ENCODE measurements at regions not wholly inside any gene's neighbourhood (a gene's known extent, or its start where the extent isn't known, plus 50 kb on each side); places are given as distances from the start of the nearest gene placed in this dataset.
"Not testable (repeated sequence)": the region's sequence is repeated elsewhere in the genome, so short reads cannot be mapped to it uniquely, and the experiment has no call there.

DNA sequence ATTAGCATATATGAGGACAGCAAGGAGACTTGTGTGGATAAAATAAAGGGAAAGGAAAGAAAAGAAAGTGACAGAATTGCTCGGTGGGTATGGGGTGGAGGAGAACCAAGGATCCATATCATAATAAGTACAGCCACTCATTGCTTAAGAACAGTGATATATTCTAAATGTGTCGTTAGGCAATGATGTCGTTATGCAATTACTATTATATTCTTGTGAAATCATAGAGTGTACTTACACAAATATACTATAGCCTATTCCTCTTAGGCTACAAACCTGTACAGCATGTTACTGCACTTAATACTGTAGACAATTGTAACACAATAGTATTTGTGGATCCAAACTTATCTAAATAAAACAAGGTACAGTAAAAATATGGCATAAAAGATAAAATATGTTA is 271.1 kb downstream of the CCER1 start:
- no peak for DNase-seq

DNA sequence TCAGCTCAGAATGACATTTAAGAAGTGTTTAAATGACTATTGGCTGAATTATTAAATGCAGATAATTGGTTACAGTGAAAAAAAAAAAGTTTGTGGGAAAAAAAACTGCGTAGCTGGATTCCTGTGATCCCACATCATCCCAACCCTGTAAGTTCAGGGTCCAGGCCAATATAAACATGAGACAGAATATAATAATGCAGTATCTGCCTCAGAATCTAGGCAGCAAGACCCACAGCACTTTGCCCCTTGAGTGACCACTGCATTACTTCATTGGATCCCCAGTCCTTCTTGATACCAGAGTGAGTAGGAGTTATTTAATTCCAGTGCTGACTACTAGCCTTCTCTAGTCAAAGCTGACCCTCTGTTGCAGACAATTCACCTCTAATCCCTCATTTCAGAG is 272.6 kb downstream of the CCER1 start:
- DNase-seq = no peak

DNA sequence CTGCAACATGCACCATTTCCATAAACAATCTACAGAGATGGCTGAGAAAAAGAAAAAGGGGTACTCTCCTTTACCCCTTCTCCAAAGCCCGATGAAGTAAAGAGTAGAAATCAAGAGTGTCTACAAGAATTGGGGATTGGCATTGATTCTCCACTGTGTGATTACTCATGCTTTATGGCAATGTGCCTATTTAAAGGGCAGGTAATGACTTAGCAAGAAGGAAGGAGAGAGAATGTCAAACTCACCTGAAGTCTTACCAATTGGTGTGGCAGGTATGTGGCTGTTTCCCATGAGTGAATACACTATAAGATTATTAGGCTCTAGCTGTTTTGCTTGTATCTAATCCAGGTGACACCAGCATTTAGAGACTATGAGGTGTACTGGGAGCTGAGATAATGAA is 275.3 kb downstream of the CCER1 start:
- DNase-seq = no peak

DNA sequence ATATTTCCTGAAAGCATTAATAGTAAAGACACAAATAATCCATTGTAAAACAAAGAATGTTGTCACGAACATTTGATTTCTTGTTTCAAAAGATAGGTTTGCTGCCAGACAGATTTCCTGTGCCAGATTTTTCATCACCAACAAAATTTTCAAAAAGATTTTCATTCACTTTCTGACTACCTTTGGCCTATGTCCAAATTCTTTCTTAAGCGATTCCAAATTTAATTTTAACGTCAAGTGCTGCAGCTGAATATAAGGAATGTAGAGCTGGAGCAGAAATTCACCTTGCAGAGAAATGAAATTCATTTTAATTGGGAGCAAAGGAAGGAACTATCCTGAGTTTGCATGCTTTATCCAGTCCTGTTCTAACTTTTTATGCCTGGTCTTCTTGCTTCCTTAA is 277.4 kb downstream of the CCER1 start:
- no peak for DNase-seq

DNA sequence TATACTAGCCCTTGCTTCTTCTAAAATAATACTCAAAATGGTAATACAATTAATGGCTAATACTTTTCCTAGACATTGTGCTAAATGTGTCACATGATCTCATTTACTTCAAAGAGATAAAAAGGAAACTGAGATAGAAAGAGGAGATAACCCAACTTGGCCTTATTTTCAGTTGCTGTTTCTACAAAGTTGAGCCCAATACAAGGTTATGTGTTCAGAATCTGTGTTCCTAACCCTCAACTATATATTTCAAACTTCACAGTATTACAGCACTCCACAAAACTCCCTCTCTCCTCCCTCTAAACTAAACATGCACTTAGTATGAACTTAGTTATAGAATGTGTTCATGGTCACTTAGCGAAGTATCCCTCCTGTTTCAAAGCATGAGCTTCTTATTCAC is 277.9 kb downstream of the CCER1 start:
- no peak for DNase-seq

DNA sequence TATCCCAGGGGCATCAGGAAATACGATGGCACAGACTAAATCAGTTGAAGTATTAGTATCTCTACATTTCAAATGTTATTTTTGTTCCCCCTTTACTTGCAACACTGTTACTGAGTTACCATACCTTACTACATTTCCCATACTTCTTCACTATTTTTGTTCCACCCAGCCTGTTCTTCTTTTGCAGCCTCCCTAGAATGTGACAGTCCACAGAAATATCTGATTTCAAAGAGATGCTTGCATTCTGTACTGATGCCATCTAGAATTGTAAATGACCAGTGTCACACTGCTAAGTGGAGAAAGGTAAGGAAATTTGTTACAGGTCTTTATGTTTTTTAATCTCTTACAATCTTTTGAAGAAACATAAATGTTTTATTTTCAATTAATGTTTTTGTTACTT is 279.9 kb downstream of the CCER1 start:
- no peak for DNase-seq

DNA sequence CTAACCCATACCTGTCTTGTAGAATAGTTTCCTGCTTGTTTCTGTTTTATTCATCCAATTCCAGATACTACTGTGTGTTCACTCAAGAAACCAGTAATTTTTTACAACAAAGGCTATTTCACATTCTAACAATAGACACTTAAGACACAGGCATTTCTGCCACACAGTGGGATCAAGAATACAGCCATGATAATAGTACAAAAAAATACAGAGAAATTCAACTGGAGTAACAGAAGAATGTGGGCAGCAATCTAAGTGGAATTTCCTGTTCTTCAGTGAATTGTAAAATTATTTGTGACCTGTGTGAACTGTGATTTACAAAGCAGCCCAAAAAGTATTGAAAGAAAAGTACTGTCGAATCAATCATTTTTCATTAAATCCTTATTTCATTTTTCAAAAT is 282.9 kb downstream of the CCER1 start:
- no peak for DNase-seq

- not testable (repeated sequence) for DNase-seq
These were observed 291.0 kb downstream of the CCER1 start for GRCh38 chr12:90663949-90664348.

DNA sequence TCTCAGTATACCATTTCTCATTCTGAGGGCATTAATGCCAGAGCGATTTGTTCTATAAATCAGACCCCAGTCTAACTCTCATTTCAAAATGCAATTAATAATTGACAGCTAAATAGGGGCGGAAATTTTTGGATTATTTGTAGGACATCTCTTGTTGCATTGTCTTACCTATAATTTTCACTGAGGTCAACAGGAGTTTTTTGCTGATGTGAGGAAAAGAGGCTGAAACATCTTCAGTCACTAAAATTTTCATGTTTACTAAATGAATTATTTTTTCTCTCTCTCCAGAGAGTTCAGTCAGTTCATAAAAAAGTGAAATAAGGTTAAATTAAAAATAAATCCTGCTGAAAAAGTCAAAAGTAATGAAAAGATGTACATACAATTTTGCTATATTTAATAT is 295.9 kb downstream of the CCER1 start:
- DNase-seq = no peak

DNA sequence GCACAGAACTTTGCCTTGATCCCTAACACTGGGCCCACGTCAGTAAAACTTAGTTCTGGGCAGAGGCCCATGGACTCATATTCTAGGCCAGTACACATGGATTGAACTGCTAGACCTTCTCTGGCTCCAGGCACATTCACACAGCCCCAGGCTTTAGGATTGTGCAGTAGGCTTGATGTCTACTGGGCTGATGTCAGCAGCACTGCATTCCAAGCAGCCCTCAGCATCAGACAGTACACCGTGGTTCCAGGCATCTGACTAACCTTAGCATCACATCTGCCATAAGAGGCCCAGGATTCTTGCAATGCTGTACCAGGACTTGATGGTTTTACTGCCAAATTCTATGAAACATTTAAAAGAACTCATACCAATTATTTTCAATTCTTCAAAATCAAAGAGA is 301.9 kb downstream of the CCER1 start:
- no peak for DNase-seq

- no peak for DNase-seq
These were observed 302.7 kb downstream of the CCER1 start for GRCh38 chr12:90652280-90652679.

DNA sequence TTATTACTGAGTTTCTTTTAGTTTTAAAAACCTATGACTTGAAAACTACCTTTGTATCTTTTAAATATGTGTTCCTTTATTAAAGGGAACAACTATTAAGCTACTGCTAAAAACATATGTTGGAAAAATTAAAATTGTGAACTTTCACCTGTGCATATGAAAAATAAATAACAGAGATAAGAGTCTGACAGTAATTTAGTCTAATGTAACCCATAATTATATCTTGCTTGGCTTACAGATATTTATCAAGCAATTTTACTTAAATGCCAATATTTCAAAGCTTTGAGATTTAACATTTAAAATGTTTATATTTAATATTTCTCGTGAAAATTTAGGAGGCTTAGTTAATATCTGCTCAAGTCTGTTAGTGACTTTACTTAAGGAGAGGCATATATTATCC is 309.8 kb downstream of the CCER1 start:
- no peak for DNase-seq

DNA sequence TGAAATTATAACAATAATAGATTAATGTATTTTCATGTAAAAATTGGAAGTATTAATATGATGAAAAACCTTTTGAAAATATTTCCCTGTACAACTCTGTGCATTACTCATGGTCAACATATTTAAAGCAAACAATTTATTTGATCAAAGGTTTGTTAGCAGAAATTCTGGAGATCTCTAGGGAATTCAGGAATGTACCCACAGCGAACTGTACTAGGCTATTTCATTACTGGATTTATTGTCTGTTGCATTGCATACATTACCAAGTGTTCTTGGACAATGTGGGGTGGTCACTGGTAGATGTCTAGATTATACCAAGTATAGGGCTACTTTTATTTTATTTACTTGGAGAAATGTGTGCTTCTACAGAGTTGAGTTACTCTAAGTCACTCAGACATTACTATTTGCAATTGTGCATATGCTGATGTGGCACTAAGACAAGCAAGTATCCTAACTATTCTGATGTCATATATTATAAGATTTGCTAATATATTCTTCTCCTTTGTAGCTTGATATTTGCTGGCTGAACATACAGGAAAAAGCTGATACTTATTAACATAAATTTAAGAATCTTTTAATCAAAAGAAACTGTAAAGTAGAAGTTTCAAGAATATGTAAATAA is 323.3 kb downstream of the CCER1 start:
- DNase-seq = no peak

- no peak for DNase-seq
These were observed 325.0 kb downstream of the CCER1 start for GRCh38 chr12:90630006-90630405.

DNA sequence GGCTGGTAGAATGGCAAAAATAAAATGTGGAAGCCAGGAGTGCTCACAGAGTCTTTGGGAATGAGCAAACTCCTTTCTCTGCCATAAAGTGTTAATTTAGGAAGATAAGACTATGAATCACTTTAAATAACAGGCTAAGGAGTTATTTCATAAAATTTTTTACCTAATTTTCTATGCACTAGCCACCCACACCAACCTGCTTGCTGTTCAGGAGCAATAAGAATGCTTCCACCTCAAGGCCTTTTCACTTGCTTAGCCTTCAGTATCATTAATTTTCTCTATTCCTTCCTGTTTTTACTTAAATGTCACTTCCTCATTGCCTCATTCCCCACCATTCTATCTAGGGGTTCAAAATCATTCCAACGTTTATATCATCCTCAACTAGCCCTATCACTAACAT is 326.8 kb downstream of the CCER1 start:
- DNase-seq = no peak

DNA sequence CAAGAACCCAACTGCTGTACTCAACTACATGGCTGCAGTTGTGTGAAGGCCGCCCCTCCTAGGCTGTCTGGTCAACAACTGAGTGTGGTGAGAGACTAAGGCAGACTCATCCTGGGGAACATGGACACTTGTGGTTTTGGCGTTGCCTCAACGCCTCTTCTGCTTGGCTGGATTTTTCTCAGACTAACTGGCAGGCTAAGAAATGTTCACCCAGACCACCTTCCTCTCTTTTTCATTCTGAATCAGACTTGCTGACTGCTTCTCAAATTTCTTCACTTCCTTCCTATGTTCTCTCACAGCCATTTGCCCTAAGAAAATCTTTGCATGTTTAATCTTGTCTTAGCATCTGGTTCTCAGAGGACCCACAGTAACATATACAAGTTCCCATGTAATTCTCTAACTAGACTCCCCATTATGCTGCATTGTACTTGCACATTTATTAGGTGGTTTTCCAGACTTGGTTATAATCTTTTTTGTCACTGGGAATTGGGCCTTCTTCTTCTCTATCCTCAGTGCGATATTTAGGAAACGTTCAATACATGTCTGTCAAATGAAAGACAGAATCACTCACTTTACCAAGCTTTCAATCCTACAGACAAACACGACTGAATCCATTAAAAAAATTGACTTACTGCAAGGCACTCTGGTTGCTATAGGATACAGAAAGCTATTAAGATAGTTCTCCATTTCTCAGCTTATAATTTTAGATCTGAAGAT is 327.6 kb downstream of the CCER1 start:
- DNase-seq = no peak

DNA sequence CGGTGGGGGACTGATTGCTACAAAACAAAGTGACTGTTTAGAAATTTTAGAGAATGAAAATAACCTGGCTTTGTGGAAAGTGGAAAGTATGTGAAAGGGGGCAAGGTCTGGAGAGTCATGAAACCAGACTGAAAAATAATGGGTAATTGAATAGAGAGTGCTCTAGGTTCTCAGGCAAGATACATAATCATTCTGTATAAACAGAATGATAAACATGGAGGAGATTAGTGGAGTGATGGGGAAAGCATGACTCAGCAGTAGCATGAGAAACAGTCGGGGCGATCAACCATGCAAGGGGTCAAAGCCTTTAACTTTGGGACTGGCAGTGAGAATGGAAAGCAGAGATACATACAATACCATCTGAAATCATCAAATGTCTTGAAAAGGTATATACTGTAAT is 332.5 kb downstream of the CCER1 start:
- DNase-seq = no peak

DNA sequence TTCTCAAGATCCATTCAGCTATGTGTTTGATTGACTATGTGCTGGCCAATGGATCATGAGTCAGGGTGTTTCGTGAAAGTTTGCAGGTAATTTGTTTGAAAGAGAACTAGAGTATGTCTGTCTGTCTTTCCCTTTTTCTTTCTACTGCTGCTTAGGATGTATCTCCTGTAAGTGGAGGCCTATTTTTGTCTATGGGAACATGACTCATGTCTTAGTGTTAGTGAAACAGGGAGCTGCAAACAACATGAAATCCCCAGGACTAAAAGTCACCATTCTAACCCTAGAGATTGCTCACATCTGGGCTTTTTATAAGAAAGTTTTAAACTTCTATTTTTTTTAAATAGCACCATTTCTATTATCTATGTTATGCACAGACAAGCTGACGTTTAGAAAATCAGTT is 333.0 kb downstream of the CCER1 start:
- no peak for DNase-seq

DNA sequence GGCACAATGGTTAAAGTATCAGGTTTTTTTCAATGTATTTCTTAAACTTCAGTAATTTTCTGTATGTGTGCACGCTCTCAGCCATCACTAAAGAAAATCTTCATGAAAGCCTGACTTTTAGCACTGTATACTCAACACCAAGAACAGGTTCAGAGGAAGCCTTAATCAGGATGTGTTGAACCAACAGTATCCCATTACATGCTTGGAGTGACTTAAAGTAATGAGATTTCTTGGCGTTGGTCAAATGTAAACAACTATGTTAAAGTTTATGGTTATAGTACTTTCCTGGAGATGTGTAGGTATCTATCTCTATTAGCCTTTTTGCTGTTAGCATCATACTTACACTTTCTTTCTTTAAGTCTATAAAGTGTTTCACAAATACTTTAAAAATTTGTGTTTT is 335.0 kb downstream of the CCER1 start:
- no peak for DNase-seq

- no peak for DNase-seq
These were observed 336.4 kb downstream of the CCER1 start for GRCh38 chr12:90618586-90618985.

DNA sequence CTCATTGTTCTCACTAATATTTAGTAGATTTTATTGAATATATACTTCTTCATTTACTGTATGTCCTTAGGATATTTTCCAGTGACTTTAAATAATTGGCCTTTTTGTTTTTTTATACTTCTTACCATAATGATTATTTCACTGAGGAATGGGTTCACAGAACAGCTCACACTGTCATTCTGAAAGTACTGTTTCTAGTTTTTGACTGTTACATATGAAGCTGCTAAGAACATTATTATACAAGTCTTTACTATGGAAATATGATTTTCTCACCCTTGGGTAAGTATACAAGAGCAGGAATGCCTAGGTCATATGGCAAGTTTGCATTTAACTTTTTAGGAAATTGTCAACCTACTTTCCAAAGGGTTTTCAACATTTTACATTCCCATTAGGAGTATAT is 343.1 kb downstream of the CCER1 start:
- DNase-seq = no peak

- no peak for DNase-seq
These were observed 343.9 kb downstream of the CCER1 start for GRCh38 chr12:90611048-90611447.

DNA sequence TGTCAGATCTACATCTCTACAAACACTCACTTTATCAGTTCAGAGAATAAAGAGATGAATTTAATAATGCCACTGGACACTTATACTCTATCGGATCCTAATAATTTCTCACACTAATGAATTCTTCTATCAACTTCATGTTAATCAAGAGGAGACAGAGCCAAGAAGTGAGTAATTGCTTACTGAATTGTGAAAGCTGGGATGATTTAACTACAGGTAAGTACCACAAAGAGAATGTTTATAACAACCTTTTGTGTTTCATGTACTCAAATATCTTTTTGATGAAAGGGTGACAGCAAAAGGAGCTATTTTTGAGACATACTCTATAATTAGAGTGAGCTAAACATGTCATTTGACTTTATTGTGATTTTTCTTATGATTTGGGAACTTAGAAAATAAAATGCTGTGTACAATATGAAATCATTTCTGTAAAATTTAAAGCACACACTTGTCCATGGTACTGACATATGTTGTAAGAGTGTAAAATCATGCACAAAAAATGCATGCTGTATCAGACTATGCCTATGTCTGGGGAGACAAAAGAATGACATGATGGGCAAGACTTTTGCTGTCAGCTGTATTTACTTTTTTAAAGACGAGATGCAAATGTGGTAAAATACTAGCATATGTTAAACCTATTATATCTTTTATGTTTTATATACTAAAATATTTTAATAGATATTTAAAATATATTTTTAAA is 361.2 kb downstream of the CCER1 start:
- no peak for DNase-seq

DNA sequence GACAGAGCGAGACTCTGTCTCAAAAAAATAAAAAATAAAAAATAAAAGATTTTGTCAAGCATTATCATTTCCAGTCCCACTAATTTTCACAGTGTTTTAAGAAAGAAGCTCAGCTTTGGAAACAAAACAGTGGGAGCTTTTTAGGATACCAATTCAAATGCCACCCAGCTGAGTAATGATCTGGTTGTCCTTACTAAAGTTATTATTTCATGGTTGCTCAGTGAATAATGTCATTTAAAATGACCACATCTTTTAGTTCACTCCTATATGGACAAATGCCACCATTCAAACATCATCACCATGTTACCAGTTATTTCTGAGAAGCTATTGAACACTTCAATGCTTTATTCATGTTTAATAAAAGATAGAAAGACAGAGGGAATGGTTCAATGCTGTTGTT is 365.0 kb downstream of the CCER1 start:
- DNase-seq = no peak
